Muscle layer of colon (tissue), 2 donors: ENCODE measurements at regions not wholly inside any gene's neighbourhood (a gene's known extent, or its start where the extent isn't known, plus 50 kb on each side); places are given as distances from the start of the nearest gene placed in this dataset.

ENCODE experiments used
- H3K27ac ChIP-seq: one replicate; pipeline ENCODE4 v1.7.0; 2013; ENCODE audit warnings: low read depth, mild to moderate bottlenecking, low read length, moderate library complexity
- H3K27me3 ChIP-seq, 2 donors: one replicate each; pipeline ENCODE4 v1.7.0; 2013; ENCODE audit warnings: low read length in 2 of 2, mild to moderate bottlenecking in 2 of 2; ENCODE audit not compliant: insufficient read depth in 2 of 2, control insufficient read depth in 1 of 2
- H3K36me3 ChIP-seq: one replicate; pipeline ENCODE4 v1.7.0; 2013; ENCODE audit warnings: mild to moderate bottlenecking, low read length; ENCODE audit not compliant: insufficient read depth
- H3K4me1 ChIP-seq: one replicate; pipeline ENCODE4 v1.7.0; 2013; ENCODE audit warnings: mild to moderate bottlenecking, low read length; ENCODE audit not compliant: insufficient read depth
- H3K4me3 ChIP-seq, 2 donors: one replicate each; pipeline ENCODE4 v1.7.0; 2013; ENCODE audit warnings: low read length in 2 of 2, low read depth in 1 of 2, mild to moderate bottlenecking in 1 of 2, moderate library complexity in 1 of 2
- H3K9ac ChIP-seq: one replicate; pipeline ENCODE4 v1.7.0; 2013; ENCODE audit warnings: low read length
- H3K9me3 ChIP-seq: one replicate; pipeline ENCODE4 v1.7.0; 2013; ENCODE audit warnings: mild to moderate bottlenecking, low read length
- donor health status: abdominal sarcoma.
- donor health status: Adenocarcinoma of cecum.

- H3K27ac ChIP-seq: no peak overlapping the region
- peaks cover 6% of the 10 kb centered on the region for H3K4me1 ChIP-seq
- no peak overlapping the region for H3K9ac ChIP-seq
- no peaks in the 10 kb centered on the region for H3K27me3 ChIP-seq
- no peak overlapping the region for H3K4me3 ChIP-seq
- no peaks in the 10 kb centered on the region for H3K36me3 ChIP-seq
- no peaks in the 10 kb centered on the region for H3K9me3 ChIP-seq
Observed at GRCh38 chr12:25382311-25383106, 131.8 kb upstream of the KRAS start.

GRCh38 chr12:25377469-25378177 is 126.9 kb upstream of the KRAS start:
- H3K36me3 ChIP-seq: no peaks in the 10 kb centered on the region
- no peak overlapping the region for H3K27ac ChIP-seq
- H3K9ac ChIP-seq: no peak overlapping the region
- H3K9me3 ChIP-seq: no peaks in the 10 kb centered on the region
- no peaks in the 10 kb centered on the region for H3K27me3 ChIP-seq
- H3K4me3 ChIP-seq: no peak overlapping the region
- no peaks in the 10 kb centered on the region for H3K4me1 ChIP-seq

- Histone ChIP-seq H3K9me3 (no peaks in the 10 kb centered on the region), H3K27me3 (no peaks in the 10 kb centered on the region), H3K27ac (no peak overlapping the region), H3K4me1 (no peaks in the 10 kb centered on the region), H3K9ac (no peak overlapping the region), H3K4me3 (no peak overlapping the region), H3K36me3 (no peaks in the 10 kb centered on the region)
Observed at GRCh38 chr12:25376985-25377384, 126.3 kb upstream of the KRAS start.

- Histone ChIP-seq H3K9me3 (no peaks in the 10 kb centered on the region), H3K4me1 (no peaks in the 10 kb centered on the region), H3K27ac (no peak overlapping the region), H3K4me3 (no peak overlapping the region), H3K9ac (no peak overlapping the region), H3K27me3 (no peaks in the 10 kb centered on the region), H3K36me3 (no peaks in the 10 kb centered on the region)
Observed at GRCh38 chr12:25376407-25376806, 125.7 kb upstream of the KRAS start.

GRCh38 chr12:25372969-25373817 is 122.5 kb upstream of the KRAS start:
- no peak overlapping the region for H3K9ac ChIP-seq
- H3K36me3 ChIP-seq: no peaks in the 10 kb centered on the region
- no peak overlapping the region for H3K27ac ChIP-seq

GRCh38 chr12:25372002-25372401 is 121.3 kb upstream of the KRAS start:
- Histone ChIP-seq H3K9me3 (no peaks in the 10 kb centered on the region), H3K27ac (no peak overlapping the region), H3K4me1 (no peaks in the 10 kb centered on the region), H3K36me3 (no peaks in the 10 kb centered on the region), H3K9ac (no peak overlapping the region), H3K27me3 (no peaks in the 10 kb centered on the region), H3K4me3 (no peak overlapping the region)

More at GRCh38 chr12:25372969-25373817, 122.5 kb upstream of the KRAS start:
- Histone ChIP-seq H3K9me3 (no peaks in the 10 kb centered on the region), H3K4me1 (no peaks in the 10 kb centered on the region), H3K4me3 (no peak overlapping the region), H3K27me3 (no peaks in the 10 kb centered on the region)

- Histone ChIP-seq H3K4me3 (no peak overlapping the region), H3K27ac (no peak overlapping the region), H3K27me3 (no peaks in the 10 kb centered on the region), H3K36me3 (no peaks in the 10 kb centered on the region), H3K9me3 (no peaks in the 10 kb centered on the region), H3K4me1 (no peaks in the 10 kb centered on the region), H3K9ac (no peak overlapping the region)
Observed at GRCh38 chr12:25368557-25368956, 117.8 kb upstream of the KRAS start.

GRCh38 chr12:25366122-25366521 is 115.4 kb upstream of the KRAS start:
- Histone ChIP-seq H3K27ac (no peak overlapping the region), H3K4me1 (no peaks in the 10 kb centered on the region), H3K9me3 (no peaks in the 10 kb centered on the region), H3K9ac (no peak overlapping the region), H3K4me3 (no peak overlapping the region), H3K27me3 (no peaks in the 10 kb centered on the region), H3K36me3 (no peaks in the 10 kb centered on the region)

GRCh38 chr12:25365340-25365730 is 114.6 kb upstream of the KRAS start:
- Histone ChIP-seq H3K27me3 (no peaks in the 10 kb centered on the region), H3K9me3 (no peaks in the 10 kb centered on the region), H3K27ac (no peak overlapping the region), H3K36me3 (no peaks in the 10 kb centered on the region), H3K9ac (no peak overlapping the region), H3K4me3 (no peak overlapping the region), H3K4me1 (no peaks in the 10 kb centered on the region)

GRCh38 chr12:25364529-25365339 is 114.0 kb upstream of the KRAS start:
- Histone ChIP-seq H3K27me3 (no peaks in the 10 kb centered on the region), H3K4me1 (no peaks in the 10 kb centered on the region), H3K4me3 (no peak overlapping the region), H3K9ac (no peak overlapping the region), H3K36me3 (no peaks in the 10 kb centered on the region), H3K9me3 (no peaks in the 10 kb centered on the region), H3K27ac (no peak overlapping the region)

GRCh38 chr12:25362646-25363045 is 111.9 kb upstream of the KRAS start:
- no peaks in the 10 kb centered on the region for H3K27me3 ChIP-seq
- no peak overlapping the region for H3K4me3 ChIP-seq
- no peaks in the 10 kb centered on the region for H3K9me3 ChIP-seq
- H3K4me1 ChIP-seq: no peaks in the 10 kb centered on the region
- H3K9ac ChIP-seq: no peak overlapping the region
- no peak overlapping the region for H3K27ac ChIP-seq
- H3K36me3 ChIP-seq: no peaks in the 10 kb centered on the region
